K562 (cell line): ENCODE measurements at regions not wholly inside any gene's neighbourhood (a gene's known extent, or its start where the extent isn't known, plus 50 kb on each side); places are given as distances from the start of the nearest gene placed in this dataset.

Experiments used
- ATAC-seq: fragments of 200-7000 bp; cut with Tn5 transposase; 3 replicates; pipeline ENCODE4 v1.9.1; 2020; ENCODE audit warnings: moderate library complexity
- BruUV-seq: library from RNA; stranded (reverse); fragments of 400-500 nt; replicated peaks from 2 replicates; lab custom pipeline; 2021; lab: Mats Ljungman, UMichigan
- CTCF ChIA-PET: fragments of 300-600 bp; formaldehyde crosslinking; extraction: SDS; loops from one replicate; lab custom pipeline; 2021; ENCODE audit warnings: low intra/inter-chr PET ratio; lab: Yijun Ruan, JAX
- POLR2A ChIA-PET: fragments of 300-600, 350-650 bp; sonication (Branson Sonifier 250); formaldehyde crosslinking; extraction: SDS; loops from one replicate; lab custom pipeline; 2021; ENCODE audit warnings: antibody characterized with exemption, inconsistent platforms; lab: Yijun Ruan, JAX
- DNase-seq, 4 experiments: peaks; one replicate each; pipeline versions ENCODE4 v3.0.0 to v3.0.0-alpha.2; 2011 to 2018; ENCODE audit warnings: low spot score in 3 of 4, mixed read lengths in 3 of 4; ENCODE audit errors: extremely low read depth in 1 of 4
- FAIRE-seq: peaks from 2 replicates; lab custom pipeline; 2011; peaks lifted over from hg19 to GRCh38; lab: Jason Lieb, UNC
- H2AFZ ChIP-seq: 2 replicates; pipeline ENCODE4 v1.6.0; 2011; ENCODE audit warnings: low read depth, low read length, control low read depth, inconsistent platforms
- H3K27ac ChIP-seq: fragments of 200-600 bp; 3 replicates; pipeline ENCODE4 v1.8.0; 2011; ENCODE audit warnings: low read depth, mild to moderate bottlenecking, control low read depth, inconsistent platforms, low read length, moderate library complexity, mixed read lengths; ENCODE audit errors: extremely low read depth
- H3K27me3 ChIP-seq, 2 experiments: fragments of 300-600 bp in 1 of 2; 2 replicates in 1 of 2; 3 replicates in 1 of 2; pipeline versions ENCODE4 v1.6.0 to v1.8.0; 2011; ENCODE audit warnings: inconsistent platforms in 2 of 2, low read length in 2 of 2, mild to moderate bottlenecking in 1 of 2, mixed read lengths in 1 of 2, moderate library complexity in 1 of 2; ENCODE audit not compliant: control insufficient read depth in 2 of 2, insufficient read depth in 2 of 2
- H3K36me3 ChIP-seq: fragments of 300-600 bp; 3 replicates; pipeline ENCODE4 v1.8.0; 2011; ENCODE audit warnings: mild to moderate bottlenecking, low read length, inconsistent platforms; ENCODE audit not compliant: control insufficient read depth, insufficient read depth
- H3K4me1 ChIP-seq, 2 experiments: fragments of 200-600 bp in 1 of 2; replicated peaks in 1 of 2; 2 replicates in 1 of 2; 3 replicates in 1 of 2; pipeline versions ENCODE4 v1.5.1 to v1.8.0; 2011; ENCODE audit warnings: inconsistent platforms in 2 of 2, low read length in 2 of 2, mild to moderate bottlenecking in 1 of 2, mixed read lengths in 1 of 2, moderate library complexity in 1 of 2; ENCODE audit not compliant: control insufficient read depth in 2 of 2, insufficient read depth in 2 of 2
- H3K4me2 ChIP-seq: 2 replicates; pipeline ENCODE4 v1.6.1; 2011; ENCODE audit warnings: low read length, control low read depth, inconsistent platforms, mixed read lengths; ENCODE audit not compliant: insufficient read depth
- H3K4me3 ChIP-seq: fragments of 200-600 bp; sonication (generic), shearing (Covaris generic); 2 replicates; pipeline ENCODE4 v1.5.1; 2016; ENCODE audit warnings: control low read depth, inconsistent platforms
- H3K79me2 ChIP-seq: fragments of 200-600 bp; 3 replicates; pipeline ENCODE4 v1.8.0; 2011; ENCODE audit warnings: low read length, inconsistent platforms; ENCODE audit not compliant: control insufficient read depth, insufficient read depth
- H3K9ac ChIP-seq, 2 experiments: 2 replicates each; pipeline versions ENCODE4 v1.6.0 to v1.6.1; 2011; ENCODE audit warnings: low read depth in 2 of 2, low read length in 2 of 2, control low read depth in 1 of 2, inconsistent platforms in 1 of 2, mild to moderate bottlenecking in 1 of 2, mixed read lengths in 1 of 2; ENCODE audit not compliant: insufficient read depth in 1 of 2
- H3K9me1 ChIP-seq: one replicate; pipeline ENCODE4 v1.6.0; 2011; ENCODE audit warnings: inconsistent platforms, mild to moderate bottlenecking, low read length, moderate library complexity; ENCODE audit not compliant: control insufficient read depth, insufficient read depth
- H3K9me3 ChIP-seq: replicated peaks from 2 replicates; pipeline ENCODE4 v1.5.1; 2011; ENCODE audit warnings: low read depth, low read length, inconsistent platforms; ENCODE audit not compliant: control insufficient read depth, insufficient read depth
- H4K20me1 ChIP-seq: replicated peaks from 2 replicates; pipeline ENCODE4 v1.6.1; 2011; ENCODE audit warnings: low read length, inconsistent platforms, mixed read lengths; ENCODE audit not compliant: control insufficient read depth, insufficient read depth
- ARHGAP35 ChIP-seq: fragments of 450-650 bp; IDR thresholded peaks from 2 replicates; pipeline ENCODE4 v1.6.1; 2018; ENCODE audit not compliant: partially characterized antibody
- NBN ChIP-seq: fragments of 450-650 bp; IDR thresholded peaks from 2 replicates; pipeline ENCODE4 v1.6.1; 2016; ENCODE audit warnings: low read depth, mild to moderate bottlenecking
- NONO ChIP-seq, 2 experiments: fragments of 200-400 bp in 1 of 2; fragments of 450-650 bp in 1 of 2; formaldehyde crosslinking in 1 of 2; IDR thresholded peaks; 2 replicates each; pipeline ENCODE4 v1.6.1; 2017; ENCODE audit warnings: low read depth in 2 of 2, mild to moderate bottlenecking in 2 of 2, moderate library complexity in 2 of 2, low read length in 1 of 2
- RCOR1 ChIP-seq, 2 experiments: IDR thresholded peaks; 2 replicates each; pipeline ENCODE4 v1.6.1; 2012; ENCODE audit warnings: low read depth in 2 of 2, low read length in 2 of 2, borderline replicate concordance in 1 of 2, improper control_type of control experiment in 1 of 2
- WHSC1 ChIP-seq: IDR thresholded peaks from one replicate; pipeline ENCODE4 v1.6.1; 2012; ENCODE audit warnings: low read length, control low read depth, inconsistent platforms
- ZNF384 ChIP-seq: IDR thresholded peaks from 2 replicates; pipeline ENCODE4 v1.6.1; 2012; ENCODE audit warnings: low read depth, low read length, improper control_type of control experiment
- ZNF41 ChIP-seq: fragments of 250-450 bp; sonication (Bioruptor Pico); conservative IDR thresholded peaks from 2 replicates; pipeline ENCODE4 v1.4.0; 2020; ENCODE audit warnings: mild to moderate bottlenecking
- ZNF561 ChIP-seq: fragments of 450-650 bp; formaldehyde crosslinking; conservative IDR thresholded peaks from 2 replicates; pipeline ENCODE4 v1.4.0; 2020; ENCODE audit warnings: mild to moderate bottlenecking, moderate library complexity
- ZSCAN29 ChIP-seq: fragments of 450-650 bp; IDR thresholded peaks from 2 replicates; pipeline ENCODE4 v1.6.1; 2017
- WGBS: fragments of 100-300 bp; shearing (Covaris generic); methylation state at CpG from one replicate; pipeline ENCODE4 v1.1.6; 2016; ENCODE audit warnings: low coverage, mixed read lengths; ENCODE audit not compliant: insufficient coverage; ENCODE audit errors: missing lambda C conversion rate; 5-methylcytosine and 5-hydroxymethylcytosine counted together
- in situ Hi-C: fragments of 300-500 bp; cut with MboI; formaldehyde crosslinking; loops from 4 replicates; pipeline ENCODE4 v1.15.0; 2018; ENCODE audit warnings: inconsistent platforms, mixed read lengths
- intact Hi-C: fragments of 100-400 bp; cut with micrococcal nuclease; formaldehyde crosslinking; loops from 2 replicates; pipeline ENCODE4 v1.14.2; 2022
- TF ChIP-seq, protein P1 (sequence below), 2 experiments: fragments of 450-650 bp in 1 of 2; sonication (generic) in 1 of 2; formaldehyde crosslinking; conservative IDR thresholded peaks; 2 replicates each; pipeline versions ENCODE4 v1.4.0 to v1.8.1; 2020 to 2022; ENCODE audit warnings: mild to moderate bottlenecking in 1 of 2, missing genetic modification reagents in 1 of 2
- TF ChIP-seq, protein P2 (sequence below): sonication (generic); formaldehyde crosslinking; IDR thresholded peaks from 2 replicates; pipeline ENCODE4 v1.8.0; 2022; ENCODE audit warnings: mild to moderate bottlenecking, missing genetic modification reagents
- TF ChIP-seq, protein P3 (sequence below): fragments of 250-450 bp; sonication (Bioruptor Pico); IDR thresholded peaks from 2 replicates; pipeline ENCODE4 v1.6.1; 2021; ENCODE audit warnings: mild to moderate bottlenecking
- TF ChIP-seq, protein P4 (sequence below): IDR thresholded peaks from 3 replicates; pipeline ENCODE4 v1.6.1; 2011; ENCODE audit warnings: borderline replicate concordance, mild to moderate bottlenecking; ENCODE audit not compliant: insufficient read length, insufficient read depth

DNA sequence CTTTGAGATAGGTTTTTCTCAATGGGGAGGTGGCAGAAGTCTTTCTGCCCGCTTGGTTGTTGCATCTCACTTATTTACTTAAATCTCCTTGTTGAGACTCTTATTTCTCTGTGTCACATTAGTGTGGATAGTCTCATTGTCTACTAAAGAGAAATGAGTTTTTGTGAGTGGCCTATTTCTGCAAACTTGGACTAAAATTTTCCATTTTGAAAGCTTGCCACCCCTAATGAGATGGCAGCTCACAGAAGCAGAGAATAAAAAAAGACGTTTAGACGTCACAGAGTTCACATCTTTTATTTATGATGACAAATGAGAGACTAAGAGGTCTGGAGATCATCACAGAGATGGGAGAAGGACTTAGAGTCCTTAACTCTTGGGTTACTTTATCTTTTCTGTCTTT is 262.7 kb upstream of the PHYHIPL start:
- CTCF ChIA-PET: no interaction called here
- POLR2A ChIA-PET: no interaction called here
- intact Hi-C loops: no loop called here
- no TSS peak for BruUV-seq
- Histone ChIP-seq H2AFZ (no peak overlapping the region), H3K9ac (no peak overlapping the region), H3K27ac (no peak overlapping the region), H3K4me3 (no peak overlapping the region), H3K9me3 (no peaks in the 10 kb centered on the region), H3K36me3 (no peaks in the 10 kb centered on the region), H3K27me3 (no peaks in the 10 kb centered on the region), H3K4me2 (no peak overlapping the region), H3K4me1 (no peaks in the 10 kb centered on the region), H3K79me2 (no peaks in the 10 kb centered on the region), H3K9me1 (no peaks in the 10 kb centered on the region), H4K20me1 (no peaks in the 10 kb centered on the region)
- in situ Hi-C loops: no loop called here
- FAIRE-seq (no peak), DNase-seq (no peak), ATAC-seq (no peak)
- no peak for TF ChIP-seq WHSC1
- 0% methylated on average over 3 of the region's 3 CpGs for WGBS

DNA sequence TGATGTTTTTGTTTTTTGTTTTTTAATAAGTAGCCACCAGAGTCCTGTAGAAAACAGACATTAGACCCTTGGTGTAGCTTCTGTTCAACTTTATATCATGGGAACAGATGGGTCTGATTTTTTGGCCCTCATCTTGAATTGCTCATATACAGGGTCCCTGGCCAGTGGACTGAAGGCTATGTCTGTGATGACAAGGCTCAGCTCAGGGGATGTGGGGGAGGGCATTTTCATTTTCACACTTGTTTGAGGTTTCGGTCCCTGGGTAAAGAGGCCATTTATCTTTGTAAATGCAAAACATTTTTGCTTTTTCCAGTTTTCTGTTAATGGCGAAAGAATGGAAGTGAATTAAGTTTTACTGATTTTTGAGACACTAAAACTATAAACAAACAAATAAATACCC is 257.6 kb upstream of the PHYHIPL start:
- WGBS: 0% methylated on average over 2 of the region's 2 CpGs
- Histone ChIP-seq H3K27ac (no peak overlapping the region), H3K79me2 (no peaks in the 10 kb centered on the region), H3K4me3 (no peak overlapping the region), H3K36me3 (no peaks in the 10 kb centered on the region), H3K9me1 (no peaks in the 10 kb centered on the region), H3K9ac (no peak overlapping the region), H4K20me1 (no peaks in the 10 kb centered on the region), H3K27me3 (no peaks in the 10 kb centered on the region), H3K4me2 (no peak overlapping the region), H2AFZ (no peak overlapping the region), H3K4me1 (no peaks in the 10 kb centered on the region), H3K9me3 (no peaks in the 10 kb centered on the region)
- FAIRE-seq (no peak), ATAC-seq (no peak), DNase-seq (no peak)
- in situ Hi-C loops: no loop called here
- intact Hi-C loops: no loop called here
- POLR2A ChIA-PET: no interaction called here
- CTCF ChIA-PET: no interaction called here
- BruUV-seq: no TSS peak
- no peak for TF ChIP-seq ZNF561 (CRISPR knock-in tag)
- TF ChIP-seq NBN: no peak
- TF ChIP-seq, protein P1, sequence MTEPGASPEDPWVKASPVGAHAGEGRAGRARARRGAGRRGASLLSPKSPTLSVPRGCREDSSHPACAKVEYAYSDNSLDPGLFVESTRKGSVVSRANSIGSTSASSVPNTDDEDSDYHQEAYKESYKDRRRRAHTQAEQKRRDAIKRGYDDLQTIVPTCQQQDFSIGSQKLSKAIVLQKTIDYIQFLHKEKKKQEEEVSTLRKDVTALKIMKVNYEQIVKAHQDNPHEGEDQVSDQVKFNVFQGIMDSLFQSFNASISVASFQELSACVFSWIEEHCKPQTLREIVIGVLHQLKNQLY (CRISPR knock-in tag; conservative IDR thresholded peaks at IDR 0.05): no peak
- TF ChIP-seq, protein P2, sequence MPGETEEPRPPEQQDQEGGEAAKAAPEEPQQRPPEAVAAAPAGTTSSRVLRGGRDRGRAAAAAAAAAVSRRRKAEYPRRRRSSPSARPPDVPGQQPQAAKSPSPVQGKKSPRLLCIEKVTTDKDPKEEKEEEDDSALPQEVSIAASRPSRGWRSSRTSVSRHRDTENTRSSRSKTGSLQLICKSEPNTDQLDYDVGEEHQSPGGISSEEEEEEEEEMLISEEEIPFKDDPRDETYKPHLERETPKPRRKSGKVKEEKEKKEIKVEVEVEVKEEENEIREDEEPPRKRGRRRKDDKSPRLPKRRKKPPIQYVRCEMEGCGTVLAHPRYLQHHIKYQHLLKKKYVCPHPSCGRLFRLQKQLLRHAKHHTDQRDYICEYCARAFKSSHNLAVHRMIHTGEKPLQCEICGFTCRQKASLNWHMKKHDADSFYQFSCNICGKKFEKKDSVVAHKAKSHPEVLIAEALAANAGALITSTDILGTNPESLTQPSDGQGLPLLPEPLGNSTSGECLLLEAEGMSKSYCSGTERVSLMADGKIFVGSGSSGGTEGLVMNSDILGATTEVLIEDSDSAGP: no peak
- no peak for TF ChIP-seq RCOR1 (IDR thresholded peaks at IDR 0.05; ENCODE audit: borderline replicate concordance in 1 of 2, low read depth in 2 of 2, low read length in 2 of 2)
- no peak for TF ChIP-seq ARHGAP35
- TF ChIP-seq, protein P3, sequence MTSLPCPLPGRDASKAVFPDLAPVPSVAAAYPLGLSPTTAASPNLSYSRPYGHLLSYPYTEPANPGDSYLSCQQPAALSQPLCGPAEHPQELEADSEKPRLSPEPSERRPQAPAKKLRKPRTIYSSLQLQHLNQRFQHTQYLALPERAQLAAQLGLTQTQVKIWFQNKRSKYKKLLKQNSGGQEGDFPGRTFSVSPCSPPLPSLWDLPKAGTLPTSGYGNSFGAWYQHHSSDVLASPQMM (CRISPR knock-in tag): no peak
- TF ChIP-seq NONO (IDR thresholded peaks at IDR 0.05; ENCODE audit: low read depth in 2 of 2, low read length in 1 of 2): no peak
- no peak for TF ChIP-seq ZSCAN29
- TF ChIP-seq, protein P4, sequence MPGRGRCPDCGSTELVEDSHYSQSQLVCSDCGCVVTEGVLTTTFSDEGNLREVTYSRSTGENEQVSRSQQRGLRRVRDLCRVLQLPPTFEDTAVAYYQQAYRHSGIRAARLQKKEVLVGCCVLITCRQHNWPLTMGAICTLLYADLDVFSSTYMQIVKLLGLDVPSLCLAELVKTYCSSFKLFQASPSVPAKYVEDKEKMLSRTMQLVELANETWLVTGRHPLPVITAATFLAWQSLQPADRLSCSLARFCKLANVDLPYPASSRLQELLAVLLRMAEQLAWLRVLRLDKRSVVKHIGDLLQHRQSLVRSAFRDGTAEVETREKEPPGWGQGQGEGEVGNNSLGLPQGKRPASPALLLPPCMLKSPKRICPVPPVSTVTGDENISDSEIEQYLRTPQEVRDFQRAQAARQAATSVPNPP: no peak
- no peak for TF ChIP-seq ZNF41
- TF ChIP-seq ZNF384: no peak
